HepG2 (cell line): ENCODE measurements at regions not wholly inside any gene's neighbourhood (a gene's known extent, or its start where the extent isn't known, plus 50 kb on each side); places are given as distances from the start of the nearest gene placed in this dataset.
"Not testable (repeated sequence)": the region's sequence is repeated elsewhere in the genome, so short reads cannot be mapped to it uniquely, and the experiment has no call there.

ENCODE experiments used
- ARID2 ChIP-seq: sonication (generic); formaldehyde crosslinking; IDR thresholded peaks from 2 replicates; pipeline ENCODE4 v1.8.1; 2022; ENCODE audit warnings: mild to moderate bottlenecking, missing genetic modification reagents, borderline replicate concordance
- ATF1 ChIP-seq: IDR thresholded peaks from 2 replicates; pipeline ENCODE4 v1.6.1; 2016; ENCODE audit warnings: mild to moderate bottlenecking, control low read depth
- DPF2 ChIP-seq: sonication (generic); formaldehyde crosslinking; IDR thresholded peaks from 2 replicates; pipeline ENCODE4 v1.4.0; 2020; ENCODE audit warnings: mild to moderate bottlenecking, low read depth, missing genetic modification reagents, borderline replicate concordance
- MXI1 ChIP-seq: IDR thresholded peaks from 3 replicates; pipeline ENCODE4 v1.6.1; 2012; ENCODE audit warnings: low read depth, low read length, inconsistent platforms, borderline replicate concordance
- NFIB ChIP-seq: sonication (generic); formaldehyde crosslinking; IDR thresholded peaks from 2 replicates; pipeline ENCODE4 v1.9.0; 2021; ENCODE audit warnings: missing genetic modification reagents, mild to moderate bottlenecking, borderline replicate concordance
- POLR2A ChIP-seq, 2 experiments: IDR thresholded peaks; 2 replicates each; pipeline ENCODE4 v1.6.1; 2011; ENCODE audit warnings: low read depth in 2 of 2, low read length in 2 of 2, mild to moderate bottlenecking in 1 of 2, moderate library complexity in 1 of 2; ENCODE audit not compliant: insufficient read depth in 1 of 2
- RAD51 ChIP-seq: fragments of 450-650 bp; IDR thresholded peaks from 2 replicates; pipeline ENCODE4 v1.6.1; 2016; ENCODE audit warnings: borderline replicate concordance
- YY1 ChIP-seq: IDR thresholded peaks from 2 replicates; pipeline ENCODE4 v1.6.1; 2011; ENCODE audit warnings: low read length, low read depth, moderate library complexity, mild to moderate bottlenecking; ENCODE audit not compliant: insufficient read depth, insufficient replicate concordance
- ZNF496 ChIP-seq: sonication (generic); formaldehyde crosslinking; IDR thresholded peaks from 2 replicates; pipeline ENCODE4 v1.8.1; 2023; ENCODE audit warnings: mild to moderate bottlenecking, moderate library complexity, missing genetic modification reagents; ENCODE audit not compliant: insufficient replicate concordance
- ZNF557 ChIP-seq: sonication (generic); formaldehyde crosslinking; IDR thresholded peaks from 2 replicates; pipeline ENCODE4 v1.4.0; 2020; ENCODE audit warnings: missing genetic modification reagents
- TF ChIP-seq, protein P1 (sequence below): sonication (generic); formaldehyde crosslinking; IDR thresholded peaks from 2 replicates; pipeline ENCODE4 v1.8.1; 2023; ENCODE audit warnings: mild to moderate bottlenecking, missing genetic modification reagents

DNA sequence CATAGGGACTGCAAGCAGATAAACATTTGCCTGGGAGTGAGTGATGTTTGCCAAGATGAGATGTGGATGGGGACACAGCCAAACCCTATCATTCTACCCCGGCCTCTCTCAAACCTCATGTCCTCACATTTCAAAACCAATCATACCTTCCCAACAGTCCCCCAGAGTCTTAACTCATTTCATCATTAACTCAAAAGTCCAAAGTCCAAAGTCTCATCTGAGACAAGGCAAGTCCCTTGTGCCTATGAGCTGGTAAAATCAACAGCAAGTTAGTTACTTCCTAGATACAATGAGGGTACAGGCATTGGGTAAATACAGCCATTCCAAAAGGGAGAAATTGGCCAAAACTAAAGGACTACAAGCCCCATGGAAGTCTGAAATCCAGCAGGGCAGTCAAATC lies 822.9 kb upstream of the SPRY2 start:
- not testable (repeated sequence) for TF ChIP-seq RAD51; ZNF557 (CRISPR knock-in tag); ATF1 (CRISPR knock-in tag); NFIB (CRISPR knock-in tag); ARID2 (CRISPR knock-in tag); DPF2 (CRISPR knock-in tag); ZNF496; POLR2A (IDR thresholded peaks at IDR 0.05; ENCODE audit: insufficient read depth in 1 of 2, low read depth in 2 of 2, low read length in 2 of 2); MXI1; YY1
- TF ChIP-seq, protein P1, sequence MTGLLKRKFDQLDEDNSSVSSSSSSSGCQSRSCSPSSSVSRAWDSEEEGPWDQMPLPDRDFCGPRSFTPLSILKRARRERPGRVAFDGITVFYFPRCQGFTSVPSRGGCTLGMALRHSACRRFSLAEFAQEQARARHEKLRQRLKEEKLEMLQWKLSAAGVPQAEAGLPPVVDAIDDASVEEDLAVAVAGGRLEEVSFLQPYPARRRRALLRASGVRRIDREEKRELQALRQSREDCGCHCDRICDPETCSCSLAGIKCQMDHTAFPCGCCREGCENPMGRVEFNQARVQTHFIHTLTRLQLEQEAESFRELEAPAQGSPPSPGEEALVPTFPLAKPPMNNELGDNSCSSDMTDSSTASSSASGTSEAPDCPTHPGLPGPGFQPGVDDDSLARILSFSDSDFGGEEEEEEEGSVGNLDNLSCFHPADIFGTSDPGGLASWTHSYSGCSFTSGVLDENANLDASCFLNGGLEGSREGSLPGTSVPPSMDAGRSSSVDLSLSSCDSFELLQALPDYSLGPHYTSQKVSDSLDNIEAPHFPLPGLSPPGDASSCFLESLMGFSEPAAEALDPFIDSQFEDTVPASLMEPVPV, result not testable (repeated sequence)
